ENCODE measurements at regions not wholly inside any gene's neighbourhood (a gene's known extent, or its start where the extent isn't known, plus 50 kb on each side); places are given as distances from the start of the nearest gene placed in this dataset.

DNA sequence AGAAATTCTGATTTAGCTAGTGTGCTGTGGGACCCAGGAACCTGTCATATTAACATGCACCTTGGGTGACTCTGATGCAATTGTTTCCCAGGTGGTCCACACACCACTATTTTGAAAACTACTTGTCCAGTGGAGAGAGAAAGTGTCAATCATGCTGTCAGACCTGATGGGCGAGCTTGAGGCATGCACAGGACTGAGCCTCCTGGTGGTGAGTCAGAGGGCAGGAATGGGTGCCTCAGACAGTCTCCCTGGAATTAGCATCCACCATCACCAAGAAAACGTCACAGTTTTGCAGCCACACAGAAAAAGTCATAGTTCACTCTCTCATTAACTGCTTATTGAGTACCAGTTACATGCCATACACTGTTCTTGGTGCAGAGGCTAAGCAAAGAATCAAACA is 181.8 kb upstream of the MAOA start:
- H4K20me1 ChIP-seq (ENCODE audit: control insufficient read depth, insufficient read depth, low read length, poor library complexity, severe bottlenecking) = no peaks in the 10 kb centered on the region
- 80% methylated on average over 1 of the region's 2 CpGs for WGBS (ENCODE audit: insufficient coverage)
- no peaks in the 10 kb centered on the region for H3K4me1 Mint-ChIP-seq
- H3K79me2 ChIP-seq (ENCODE audit: control insufficient read depth, insufficient read depth, low read length) = no peaks in the 10 kb centered on the region
- ATAC-seq (ENCODE audit: low read depth) = no peak
- no peaks in the 10 kb centered on the region for H3K9me3 ChIP-seq (ENCODE audit: control extremely low read depth in 1 of 3, control insufficient read depth in 2 of 3, insufficient read depth in 1 of 3, low read length in 2 of 3)
- no peak for TF ChIP-seq EZH2 (IDR thresholded peaks at IDR 0.05; ENCODE audit: borderline replicate concordance, insufficient read depth, low read depth, low read length, poor library complexity, severe bottlenecking)
- TF ChIP-seq, protein P1, sequence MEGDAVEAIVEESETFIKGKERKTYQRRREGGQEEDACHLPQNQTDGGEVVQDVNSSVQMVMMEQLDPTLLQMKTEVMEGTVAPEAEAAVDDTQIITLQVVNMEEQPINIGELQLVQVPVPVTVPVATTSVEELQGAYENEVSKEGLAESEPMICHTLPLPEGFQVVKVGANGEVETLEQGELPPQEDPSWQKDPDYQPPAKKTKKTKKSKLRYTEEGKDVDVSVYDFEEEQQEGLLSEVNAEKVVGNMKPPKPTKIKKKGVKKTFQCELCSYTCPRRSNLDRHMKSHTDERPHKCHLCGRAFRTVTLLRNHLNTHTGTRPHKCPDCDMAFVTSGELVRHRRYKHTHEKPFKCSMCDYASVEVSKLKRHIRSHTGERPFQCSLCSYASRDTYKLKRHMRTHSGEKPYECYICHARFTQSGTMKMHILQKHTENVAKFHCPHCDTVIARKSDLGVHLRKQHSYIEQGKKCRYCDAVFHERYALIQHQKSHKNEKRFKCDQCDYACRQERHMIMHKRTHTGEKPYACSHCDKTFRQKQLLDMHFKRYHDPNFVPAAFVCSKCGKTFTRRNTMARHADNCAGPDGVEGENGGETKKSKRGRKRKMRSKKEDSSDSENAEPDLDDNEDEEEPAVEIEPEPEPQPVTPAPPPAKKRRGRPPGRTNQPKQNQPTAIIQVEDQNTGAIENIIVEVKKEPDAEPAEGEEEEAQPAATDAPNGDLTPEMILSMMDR (IDR thresholded peaks at IDR 0.05) = no peak
- H3K27ac Mint-ChIP-seq = no peak overlapping the region
- H3K9me3 Mint-ChIP-seq (ENCODE audit: insufficient read depth) = no peaks in the 10 kb centered on the region
- H3K4me3 ChIP-seq (ENCODE audit: control extremely low read depth in 1 of 5, extremely low read depth in 1 of 5, insufficient read depth in 1 of 5, low read depth in 2 of 5, low read length in 4 of 5) = no peak overlapping the region
- no peaks in the 10 kb centered on the region for H3K4me1 ChIP-seq (ENCODE audit: control insufficient read depth in 2 of 2, insufficient read depth in 2 of 2, low read length in 2 of 2)
- POLR2A ChIA-PET = no interaction called here
- H2AFZ ChIP-seq (ENCODE audit: insufficient read depth, low read depth, low read length, poor library complexity, severe bottlenecking) = no peak overlapping the region
- no peak overlapping the region for H3K9ac ChIP-seq (ENCODE audit: low read length)
- intact Hi-C loops (cut with micrococcal nuclease) = no loop called here
- H3K27me3 Mint-ChIP-seq = no peaks in the 10 kb centered on the region
- no peak for DNase-seq
- H3K4me2 ChIP-seq (replicated peaks; ENCODE audit: low read depth, low read length, poor library complexity, severe bottlenecking) = no peak overlapping the region
- H3K27me3 ChIP-seq (replicated peaks in 1 of 4; ENCODE audit: control extremely low read depth in 1 of 4, control insufficient read depth in 3 of 4, insufficient read depth in 4 of 4, low read length in 3 of 4) = no peaks in the 10 kb centered on the region
- H3K36me3 ChIP-seq (replicated peaks in 1 of 2; ENCODE audit: control extremely low read depth in 1 of 2, control insufficient read depth in 1 of 2, extremely low read depth in 1 of 2, insufficient read depth in 2 of 2, low read length in 1 of 2) = no peaks in the 10 kb centered on the region
- H3K4me3 Mint-ChIP-seq = no peak overlapping the region
- no peak overlapping the region for H3K27ac ChIP-seq (ENCODE audit: low read length in 2 of 2)
- CTCF ChIA-PET = no interaction called here

DNA sequence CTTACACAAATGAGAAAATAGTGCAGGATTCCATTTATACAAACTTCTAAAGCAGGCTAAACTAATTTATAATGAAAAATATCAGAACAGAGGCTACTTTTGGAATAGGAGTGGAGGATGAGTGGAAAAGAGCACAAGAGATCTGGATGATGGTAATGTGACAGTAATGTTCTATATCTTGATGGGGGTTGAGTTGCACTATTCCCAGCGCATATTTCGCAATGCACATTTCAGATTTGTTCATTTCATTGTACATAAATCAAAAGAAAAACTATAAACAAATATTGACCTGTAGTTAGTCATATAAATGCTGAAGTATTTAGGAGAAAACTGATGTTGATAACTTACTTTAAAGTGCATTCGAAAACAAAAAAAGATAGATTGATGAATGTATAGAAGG is 177.0 kb upstream of the MAOA start:
- Histone ChIP-seq H3K4me3 (ENCODE audit: control extremely low read depth in 1 of 5, extremely low read depth in 1 of 5, insufficient read depth in 1 of 5, low read depth in 2 of 5, low read length in 4 of 5) (no peak overlapping the region), H3K9ac (ENCODE audit: low read length) (no peak overlapping the region), H3K27me3 (replicated peaks in 1 of 4; ENCODE audit: control extremely low read depth in 1 of 4, control insufficient read depth in 3 of 4, insufficient read depth in 4 of 4, low read length in 3 of 4) (no peaks in the 10 kb centered on the region), H3K4me2 (replicated peaks; ENCODE audit: low read depth, low read length, poor library complexity, severe bottlenecking) (no peak overlapping the region), H3K36me3 (replicated peaks in 1 of 2; ENCODE audit: control extremely low read depth in 1 of 2, control insufficient read depth in 1 of 2, extremely low read depth in 1 of 2, insufficient read depth in 2 of 2, low read length in 1 of 2) (no peaks in the 10 kb centered on the region), H2AFZ (ENCODE audit: insufficient read depth, low read depth, low read length, poor library complexity, severe bottlenecking) (no peak overlapping the region), H3K9me3 (ENCODE audit: control extremely low read depth in 1 of 3, control insufficient read depth in 2 of 3, insufficient read depth in 1 of 3, low read length in 2 of 3) (peaks cover 0 to 4% (median 0%) of the 10 kb centered on the region in 3 donors), H3K4me1 (ENCODE audit: control insufficient read depth in 2 of 2, insufficient read depth in 2 of 2, low read length in 2 of 2) (peaks cover 0 to 6% of the 10 kb centered on the region in 2 donors), H4K20me1 (ENCODE audit: control insufficient read depth, insufficient read depth, low read length, poor library complexity, severe bottlenecking) (no peaks in the 10 kb centered on the region), H3K27ac (ENCODE audit: low read length in 2 of 2) (no peak overlapping the region), H3K79me2 (ENCODE audit: control insufficient read depth, insufficient read depth, low read length) (no peaks in the 10 kb centered on the region)
- DNase-seq (no peak), ATAC-seq (ENCODE audit: low read depth) (no peak)
- peaks cover 4% of the 10 kb centered on the region for H3K4me1 Mint-ChIP-seq
- no CpG with 5 or more reads among the region's 3 CpGs for whole genome bisulfite sequencing (ENCODE audit: insufficient coverage)
- no peak overlapping the region for H3K27ac Mint-ChIP-seq
- no peak for TF ChIP-seq EZH2 (IDR thresholded peaks at IDR 0.05; ENCODE audit: borderline replicate concordance, insufficient read depth, low read depth, low read length, poor library complexity, severe bottlenecking)
- TF ChIP-seq, protein P1 (IDR thresholded peaks at IDR 0.05) = no peak
- intact Hi-C loops (cut with micrococcal nuclease) = no loop called here
- H3K4me3 Mint-ChIP-seq = no peak overlapping the region
- CTCF ChIA-PET = no interaction called here
- no peaks in the 10 kb centered on the region for H3K27me3 Mint-ChIP-seq
- H3K9me3 Mint-ChIP-seq (ENCODE audit: insufficient read depth) = no peaks in the 10 kb centered on the region
- POLR2A ChIA-PET = no interaction called here

Data from B cell (primary cell).